NB4 (cell line): ENCODE measurements at regions not wholly inside any gene's neighbourhood (a gene's known extent, or its start where the extent isn't known, plus 50 kb on each side); places are given as distances from the start of the nearest gene placed in this dataset.

ENCODE experiments used
- CTCF ChIP-seq: IDR thresholded peaks from one replicate; pipeline ENCODE4 v1.5.1; 2012; ENCODE audit warnings: low read depth, low read length
- MAX ChIP-seq: IDR thresholded peaks from 2 replicates; pipeline ENCODE4 v1.6.1; 2011; ENCODE audit warnings: low read depth, low read length

- TF ChIP-seq MAX (no peak), CTCF (no peak)
Measured at GRCh38 chr9:105054491-105054890, 126.5 kb upstream of the ABCA1 start.
